ENCODE measurements at regions not wholly inside any gene's neighbourhood (a gene's known extent, or its start where the extent isn't known, plus 50 kb on each side); places are given as distances from the start of the nearest gene placed in this dataset.
"Not testable (repeated sequence)": the region's sequence is repeated elsewhere in the genome, so short reads cannot be mapped to it uniquely, and the experiment has no call there.

GRCh38 chr6:166802401-166802800 lies 153.9 kb downstream of the RNASET2 start:
- no peak for DNase-seq

DNA sequence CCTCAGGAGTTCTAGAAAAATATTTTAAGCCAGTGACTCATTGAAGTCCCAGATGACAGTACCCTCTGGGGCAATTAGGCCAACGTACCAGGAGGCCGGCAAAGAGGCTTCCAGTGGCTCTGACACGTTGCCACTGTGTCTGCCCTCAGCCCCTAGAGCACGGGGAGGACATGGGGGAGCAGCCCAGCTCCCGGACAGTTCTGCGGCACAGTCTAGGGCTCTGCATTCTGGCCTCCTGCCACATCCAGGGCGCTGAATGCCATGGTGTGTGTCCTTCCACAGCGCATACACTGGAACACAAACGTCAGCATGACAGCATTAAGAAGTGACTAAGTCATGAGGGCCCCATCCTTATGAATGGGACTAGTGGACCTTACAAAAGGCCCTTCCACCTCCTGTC lies 156.2 kb downstream of the RNASET2 start:
- DNase-seq = no peak

DNA sequence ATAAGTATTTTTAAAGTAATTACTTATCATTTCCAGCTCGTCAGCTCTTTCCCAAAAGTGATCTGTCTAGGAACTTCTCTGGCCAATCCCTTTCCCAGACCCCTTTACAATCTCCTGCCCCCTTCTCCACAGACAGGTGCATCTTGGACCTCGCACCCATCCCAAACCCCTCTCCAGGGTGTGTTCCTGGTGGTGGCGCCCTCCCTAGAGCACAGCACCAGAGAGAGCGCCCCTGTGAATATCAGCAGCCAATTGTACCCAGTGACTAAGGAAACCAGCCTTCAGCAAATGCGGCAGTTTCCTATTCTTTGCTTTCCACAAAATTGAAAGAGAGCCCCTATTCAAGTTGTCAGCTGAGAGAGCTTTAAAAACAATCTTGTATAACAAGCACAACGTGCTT lies 157.7 kb downstream of the RNASET2 start:
- no peak for DNase-seq

- no peak for DNase-seq
Observed at GRCh38 chr6:166796610-166797009, 159.7 kb downstream of the RNASET2 start.

GRCh38 chr6:166795879-166796278 lies 160.5 kb downstream of the RNASET2 start:
- no peak for DNase-seq

GRCh38 chr6:166790808-166791207 lies 163.8 kb upstream of the RPS6KA2 start:
- not testable (repeated sequence) for DNase-seq

DNA sequence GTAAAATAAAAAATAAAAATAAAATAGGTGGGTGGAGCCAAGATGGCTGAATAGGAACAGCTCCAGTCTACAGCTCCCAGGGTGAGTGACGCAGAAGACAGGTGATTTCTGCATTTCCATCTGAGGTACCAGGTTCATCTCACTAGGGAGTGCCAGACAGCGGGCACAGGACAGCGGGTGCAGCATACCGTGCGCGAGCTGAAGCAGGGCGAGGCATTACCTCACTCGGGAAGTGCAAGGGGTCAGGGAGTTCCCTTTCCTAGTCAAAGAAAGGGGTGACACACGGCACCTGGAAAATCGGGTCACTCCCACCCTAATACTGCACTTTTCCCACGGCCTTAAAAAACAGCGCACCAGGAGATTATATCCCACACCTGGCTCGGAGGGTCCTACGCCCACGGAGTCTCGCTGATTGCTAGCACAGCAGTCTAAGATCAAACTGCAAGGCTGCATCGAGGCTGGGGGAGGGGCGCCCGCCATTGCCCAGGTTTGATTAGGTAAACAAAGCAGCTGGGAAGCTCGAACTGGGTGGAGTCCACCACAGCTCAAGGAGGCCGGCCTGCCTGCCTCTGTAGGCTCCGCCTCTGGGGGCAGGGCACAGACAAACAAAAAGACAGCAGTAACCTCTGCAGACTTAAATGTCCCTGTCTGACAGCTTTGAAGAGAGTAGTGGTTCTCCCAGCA lies 161.9 kb upstream of the RPS6KA2 start:
- DNase-seq = not testable (repeated sequence)

GRCh38 chr6:166786704-166787293 lies 159.7 kb upstream of the RPS6KA2 start:
- peak; percentile 59 for DNase-seq

- DNase-seq = no peak
Observed at GRCh38 chr6:166785131-166785530, 158.1 kb upstream of the RPS6KA2 start.

DNA sequence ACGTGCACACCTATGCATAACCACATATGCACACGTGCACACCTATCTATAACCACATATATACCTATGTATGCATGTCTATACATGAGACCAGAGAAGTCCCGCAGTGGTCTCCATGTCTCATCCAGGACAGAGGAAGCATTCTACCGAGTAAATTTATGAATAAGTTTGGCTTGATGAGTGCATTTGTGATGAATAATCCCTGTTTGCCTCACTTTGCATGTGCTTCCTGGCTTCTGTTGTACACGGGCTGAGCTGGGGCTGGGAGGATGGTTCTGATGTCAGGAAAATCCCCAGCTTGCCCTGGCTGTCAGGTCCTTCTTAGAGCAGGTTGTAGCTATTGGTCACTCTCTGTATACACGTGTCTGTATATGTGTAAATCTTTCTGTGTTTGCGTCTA lies 157.6 kb upstream of the RPS6KA2 start:
- DNase-seq = no peak

- no peak for DNase-seq
Observed at GRCh38 chr6:166782520-166782919, 155.5 kb upstream of the RPS6KA2 start.

DNA sequence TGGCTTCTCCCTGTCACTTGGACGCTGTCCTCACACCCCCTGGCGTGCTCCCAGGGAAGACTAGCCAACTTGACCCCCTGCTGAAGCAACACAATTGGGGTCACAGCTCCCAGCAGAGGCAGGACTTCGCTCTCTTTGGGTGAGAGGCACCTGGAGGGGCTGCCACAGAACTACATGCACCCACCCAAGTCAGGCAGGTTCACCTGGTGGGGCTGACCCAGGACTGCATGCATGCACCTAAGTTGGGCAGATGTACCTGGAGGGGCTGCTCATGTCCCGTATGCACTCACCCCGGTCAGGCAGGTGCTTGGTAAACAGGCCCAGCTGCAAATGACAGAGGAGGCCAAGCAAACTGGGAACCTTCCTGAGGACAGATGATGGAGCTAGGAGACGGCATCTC lies 154.3 kb upstream of the RPS6KA2 start:
- DNase-seq = no peak

GRCh38 chr6:166779963-166780683 lies 153.1 kb upstream of the RPS6KA2 start:
- no peak for DNase-seq

GRCh38 chr6:166779381-166779780 lies 152.3 kb upstream of the RPS6KA2 start:
- DNase-seq = no peak

DNA sequence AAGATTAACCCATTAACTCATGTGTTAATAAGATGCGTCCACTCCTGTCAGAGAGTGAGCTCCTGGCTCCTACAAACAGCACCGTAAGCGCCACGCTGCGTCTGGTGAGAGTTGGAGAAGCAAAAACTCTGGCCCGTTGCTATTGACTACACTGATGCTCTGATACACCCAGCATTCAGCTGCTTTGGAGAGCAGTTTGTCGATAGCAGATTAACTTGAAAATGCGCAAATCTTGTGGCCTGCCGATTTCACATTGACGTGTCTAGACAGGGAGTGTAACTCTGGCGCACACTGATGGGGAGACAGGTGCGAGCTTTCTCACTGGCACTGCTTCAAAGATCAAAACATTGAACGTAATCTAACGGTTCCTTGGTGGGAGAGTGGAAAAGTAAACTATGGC lies 151.7 kb upstream of the RPS6KA2 start:
- no peak for DNase-seq

DNA sequence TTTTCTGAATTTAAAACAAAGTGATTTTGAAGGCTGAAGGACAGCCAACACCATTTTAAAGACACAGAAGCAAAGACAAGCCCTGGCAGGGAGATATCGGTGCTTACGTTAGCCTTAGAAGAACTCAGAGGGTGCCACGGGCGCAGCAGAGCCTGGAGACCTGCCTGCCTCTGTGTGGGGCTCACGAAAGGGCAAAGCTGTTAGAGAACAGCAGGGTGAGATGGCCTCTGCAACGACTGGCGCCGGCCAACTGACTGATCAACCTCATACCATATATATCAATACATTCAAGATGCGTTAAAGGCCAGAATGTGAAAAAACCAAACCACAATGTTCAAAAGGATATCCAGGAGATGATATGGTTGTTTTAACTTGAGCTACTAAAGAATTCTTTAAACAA lies 151.0 kb upstream of the RPS6KA2 start:
- no peak for DNase-seq

GRCh38 chr6:166777096-166777630 lies 150.1 kb upstream of the RPS6KA2 start:
- DNase-seq = no peak

- DNase-seq = no peak
Observed at GRCh38 chr6:166776571-166776970, 149.5 kb upstream of the RPS6KA2 start.

DNA sequence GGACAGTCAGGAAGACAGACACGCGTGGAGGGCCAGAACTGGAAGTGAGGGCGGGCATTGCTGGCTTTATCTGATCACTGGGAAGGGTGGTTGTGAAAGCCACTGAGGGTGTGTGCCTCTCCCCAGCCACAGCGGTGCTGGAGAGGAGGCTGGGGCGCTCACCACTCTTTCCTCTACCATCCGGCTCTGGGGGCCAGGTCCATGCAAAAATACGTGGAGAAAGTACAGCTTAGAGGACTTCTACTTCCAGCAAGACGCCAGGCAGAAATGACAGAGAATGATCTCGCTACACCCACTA lies 148.8 kb upstream of the RPS6KA2 start:
- no peak for DNase-seq

- peak; percentile 63 for DNase-seq
Observed at GRCh38 chr6:166775180-166775922, 148.3 kb upstream of the RPS6KA2 start.

- DNase-seq = no peak
Observed at GRCh38 chr6:166774770-166775169, 147.7 kb upstream of the RPS6KA2 start.

DNA sequence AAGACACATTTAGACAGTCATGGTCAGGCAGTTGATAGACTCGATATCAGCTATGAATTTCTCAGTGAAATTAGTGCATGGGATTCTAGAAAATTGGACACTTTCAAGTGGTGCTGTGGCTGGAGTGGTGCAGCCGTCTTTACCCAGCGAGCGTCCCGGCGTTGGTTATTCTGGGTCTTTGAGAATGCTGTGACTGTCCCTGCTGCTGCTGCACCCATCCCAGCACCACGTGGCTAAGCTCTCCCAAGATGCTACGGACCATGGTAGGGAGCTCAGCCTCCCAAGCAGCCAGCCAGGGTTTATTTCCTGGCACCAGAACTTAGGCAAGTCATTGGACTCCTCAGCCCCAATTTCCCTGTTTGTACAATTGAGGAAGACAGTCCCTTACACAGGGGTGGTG lies 147.2 kb upstream of the RPS6KA2 start:
- DNase-seq = no peak

- DNase-seq = no peak
Observed at GRCh38 chr6:166772518-166772917, 145.5 kb upstream of the RPS6KA2 start.

DNA sequence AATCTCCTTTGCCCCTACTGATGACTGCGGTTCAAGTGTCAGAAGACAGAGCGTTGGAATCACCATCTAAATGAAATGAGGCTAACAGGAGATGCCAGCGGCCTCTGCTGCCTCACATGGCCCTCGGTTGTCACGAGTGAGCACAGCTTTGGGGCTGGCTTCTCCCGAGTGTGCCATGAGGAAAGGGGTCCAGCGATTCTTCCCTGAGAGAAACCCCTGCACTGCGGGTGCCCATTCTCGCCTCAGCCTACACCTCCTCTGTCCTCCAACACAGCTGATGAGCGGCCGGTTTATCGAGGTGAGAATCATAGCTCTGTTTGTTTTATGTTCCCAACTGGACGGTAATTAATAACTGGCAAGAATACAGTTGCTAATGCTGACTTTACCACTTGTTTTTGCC lies 144.7 kb upstream of the RPS6KA2 start:
- no peak for DNase-seq
